Activated CD4-positive, alpha-beta T cell treated with anti-CD3 and anti-CD28 coated beads, Interleukin-2, amount 50 U/mL, for 4 hours (primary cell): ENCODE measurements at regions not wholly inside any gene's neighbourhood (a gene's known extent, or its start where the extent isn't known, plus 50 kb on each side); places are given as distances from the start of the nearest gene placed in this dataset.
"Not testable (repeated sequence)": the region's sequence is repeated elsewhere in the genome, so short reads cannot be mapped to it uniquely, and the experiment has no call there.

ENCODE experiments used
- DNase-seq, 2 experiments: peaks; one replicate each; pipeline ENCODE4 v3.0.0-alpha.2; 2020

GRCh38 chr10:94129393-94130130 lies 135.8 kb downstream of the PLCE1 start:
- DNase-seq = no peak

- no peak for DNase-seq
Observed at GRCh38 chr10:94131885-94132284, 138.2 kb downstream of the PLCE1 start.

- DNase-seq = no peak
Observed at GRCh38 chr10:94133239-94133638, 139.5 kb downstream of the PLCE1 start.

- DNase-seq = no peak
Observed at GRCh38 chr10:94137747-94138146, 144.0 kb downstream of the PLCE1 start.

GRCh38 chr10:94138391-94138790 lies 144.7 kb downstream of the PLCE1 start:
- DNase-seq = no peak

GRCh38 chr10:94143261-94143660 lies 149.5 kb downstream of the PLCE1 start:
- no peak for DNase-seq

- DNase-seq = no peak
Observed at GRCh38 chr10:94146313-94146712, 152.6 kb downstream of the PLCE1 start.

- no peak for DNase-seq
Observed at GRCh38 chr10:94146746-94147145, 153.0 kb downstream of the PLCE1 start.

- DNase-seq = no peak
Observed at GRCh38 chr10:94149702-94150101, 156.0 kb downstream of the PLCE1 start.

GRCh38 chr10:94150541-94151184 lies 156.9 kb downstream of the PLCE1 start:
- no peak for DNase-seq

- no peak for DNase-seq
Observed at GRCh38 chr10:94155722-94156271, 162.1 kb downstream of the PLCE1 start.

GRCh38 chr10:94156453-94156852 lies 162.7 kb downstream of the PLCE1 start:
- DNase-seq = no peak

GRCh38 chr10:94165158-94165611 lies 171.5 kb downstream of the PLCE1 start:
- not testable (repeated sequence) for DNase-seq

GRCh38 chr10:94172332-94172731 lies 178.6 kb downstream of the PLCE1 start:
- no peak for DNase-seq

GRCh38 chr10:94173594-94173993 lies 179.9 kb downstream of the PLCE1 start:
- no peak for DNase-seq

GRCh38 chr10:94174838-94175237 lies 181.1 kb downstream of the PLCE1 start:
- no peak for DNase-seq

GRCh38 chr10:94178475-94179253 lies 184.1 kb downstream of the NOC3L start:
- DNase-seq = no peak

GRCh38 chr10:94180576-94180975 lies 182.2 kb downstream of the NOC3L start:
- no peak for DNase-seq

- DNase-seq = no peak
Observed at GRCh38 chr10:94183666-94184264, 179.0 kb downstream of the NOC3L start.

- DNase-seq = no peak
Observed at GRCh38 chr10:94186722-94187121, 176.0 kb downstream of the NOC3L start.

- no peak for DNase-seq
Observed at GRCh38 chr10:94192333-94192732, 170.4 kb downstream of the NOC3L start.

GRCh38 chr10:94192974-94193373 lies 169.8 kb downstream of the NOC3L start:
- DNase-seq = no peak

GRCh38 chr10:94193466-94193924 lies 169.2 kb downstream of the NOC3L start:
- DNase-seq = no peak
